CD4-positive, CD25-positive, alpha-beta regulatory T cell (primary cell): ENCODE measurements at regions not wholly inside any gene's neighbourhood (a gene's known extent, or its start where the extent isn't known, plus 50 kb on each side); places are given as distances from the start of the nearest gene placed in this dataset.
"Not testable (repeated sequence)": the region's sequence is repeated elsewhere in the genome, so short reads cannot be mapped to it uniquely, and the experiment has no call there.

Experiments used
- ATAC-seq, 2 donors: fragments of 150-1000 bp; cut with Tn5 transposase; one replicate each; pipeline ENCODE4 v1.10.0; 2021; ENCODE audit warnings: low read depth in 2 of 2, moderate number of reproducible peaks in 2 of 2, moderate library complexity in 1 of 2
- DNase-seq, 3 donors: peaks; one replicate each; pipeline versions ENCODE4 v3.0.0 to v3.0.0-alpha.2; 2012 to 2022; ENCODE audit warnings: mixed read lengths in 1 of 3
- H3K27ac ChIP-seq: one replicate; pipeline ENCODE4 v1.7.0; 2013; ENCODE audit warnings: mild to moderate bottlenecking, low read length; ENCODE audit not compliant: insufficient read depth, poor library complexity, severe bottlenecking
- H3K27me3 ChIP-seq: one replicate; pipeline ENCODE4 v1.7.0; 2013; ENCODE audit warnings: low read length; ENCODE audit not compliant: control insufficient read depth, insufficient read depth
- H3K36me3 ChIP-seq: one replicate; pipeline ENCODE4 v1.7.0; 2013; ENCODE audit warnings: mild to moderate bottlenecking, low read length, moderate library complexity; ENCODE audit not compliant: control insufficient read depth, insufficient read depth
- H3K4me1 ChIP-seq: 2 replicates; pipeline ENCODE4 v1.7.0; 2013; ENCODE audit warnings: mild to moderate bottlenecking, low read length; ENCODE audit not compliant: insufficient read depth, control insufficient read depth, poor library complexity, severe bottlenecking
- H3K4me3 ChIP-seq: one replicate; pipeline ENCODE4 v1.7.0; 2013; ENCODE audit warnings: low read depth, mild to moderate bottlenecking, low read length, moderate library complexity
- H3K9me3 ChIP-seq, 2 experiments: 1 replicate in 1 of 2; 2 replicates in 1 of 2; pipeline ENCODE4 v1.7.0; 2013; ENCODE audit warnings: low read length in 2 of 2, mild to moderate bottlenecking in 1 of 2, moderate library complexity in 1 of 2; ENCODE audit not compliant: control insufficient read depth in 2 of 2
- H3K27ac Mint-ChIP-seq, 3 donors: one replicate each; pipeline ENCODE4 v1.8.0; 2020 to 2022; ENCODE audit warnings: mild to moderate bottlenecking in 3 of 3, mixed read lengths in 3 of 3, moderate library complexity in 2 of 3
- H3K27me3 Mint-ChIP-seq: one replicate; pipeline ENCODE4 v1.8.0; 2022; ENCODE audit warnings: mild to moderate bottlenecking, mixed read lengths
- H3K36me3 Mint-ChIP-seq: one replicate; pipeline ENCODE4 v1.8.0; 2020; ENCODE audit warnings: mixed read lengths
- H3K4me1 Mint-ChIP-seq, 4 donors: one replicate each; pipeline ENCODE4 v1.8.0; 2020 to 2022; ENCODE audit warnings: mixed read lengths in 4 of 4, mild to moderate bottlenecking in 1 of 4
- H3K4me3 Mint-ChIP-seq, 4 donors: one replicate each; pipeline ENCODE4 v1.8.0; 2020 to 2022; ENCODE audit warnings: mild to moderate bottlenecking in 4 of 4, mixed read lengths in 4 of 4, moderate library complexity in 3 of 4
- H3K9me3 Mint-ChIP-seq, 7 donors: one replicate each; pipeline ENCODE4 v1.8.0; 2020 to 2022; ENCODE audit warnings: mixed read lengths in 7 of 7, mild to moderate bottlenecking in 3 of 7, moderate library complexity in 2 of 7

- not testable (repeated sequence) for ATAC-seq
These were observed 281.2 kb upstream of the FAM240B start for GRCh38 chr9:39001085-39001593.

DNA sequence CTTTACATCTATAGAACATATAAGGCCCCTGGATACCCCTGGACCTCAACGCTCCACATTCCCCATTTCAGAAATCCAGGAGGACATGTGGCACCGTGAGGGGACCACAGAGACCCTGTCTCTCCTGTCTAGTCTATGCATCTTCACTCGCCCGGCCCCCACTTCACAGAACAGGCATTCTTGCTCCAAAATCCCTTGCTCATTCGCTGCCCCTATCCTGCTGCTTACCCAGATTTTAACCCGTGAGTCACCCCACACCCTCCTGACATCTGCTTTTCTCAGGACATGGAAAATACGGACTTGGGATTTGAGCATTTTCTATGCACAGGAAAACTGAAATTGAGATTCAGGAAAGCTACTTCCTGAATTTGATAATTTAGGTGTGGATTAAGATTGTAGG, 279.3 kb upstream of the FAM240B start:
- H3K4me3 ChIP-seq, DNase-seq, H3K27ac Mint-ChIP-seq, H3K36me3 ChIP-seq, H3K27me3 Mint-ChIP-seq, H3K4me3 Mint-ChIP-seq, H3K4me1 ChIP-seq, H3K9me3 Mint-ChIP-seq, H3K36me3 Mint-ChIP-seq, H3K4me1 Mint-ChIP-seq, H3K27ac ChIP-seq, H3K27me3 ChIP-seq, ATAC-seq, H3K9me3 ChIP-seq: not testable (repeated sequence)

More at GRCh38 chr9:39001085-39001593, 281.2 kb upstream of the FAM240B start:
- not testable (repeated sequence) for H3K27me3 ChIP-seq, H3K27ac ChIP-seq, H3K36me3 Mint-ChIP-seq, DNase-seq, H3K27me3 Mint-ChIP-seq, H3K4me1 Mint-ChIP-seq, H3K4me3 ChIP-seq, H3K36me3 ChIP-seq, H3K27ac Mint-ChIP-seq, H3K9me3 Mint-ChIP-seq, H3K9me3 ChIP-seq, H3K4me3 Mint-ChIP-seq, H3K4me1 ChIP-seq

- not testable (repeated sequence) for H3K4me3 ChIP-seq, DNase-seq, ATAC-seq, H3K27ac ChIP-seq, H3K27me3 ChIP-seq, H3K4me1 Mint-ChIP-seq, H3K27ac Mint-ChIP-seq, H3K4me1 ChIP-seq, H3K9me3 Mint-ChIP-seq, H3K9me3 ChIP-seq, H3K36me3 ChIP-seq, H3K4me3 Mint-ChIP-seq, H3K36me3 Mint-ChIP-seq, H3K27me3 Mint-ChIP-seq
These were observed 273.8 kb upstream of the FAM240B start for GRCh38 chr9:38993690-38994089.

GRCh38 chr9:38993156-38993555, 273.2 kb upstream of the FAM240B start:
- H3K4me1 ChIP-seq, H3K27me3 ChIP-seq, H3K9me3 ChIP-seq, H3K27me3 Mint-ChIP-seq, ATAC-seq, H3K36me3 Mint-ChIP-seq, H3K27ac ChIP-seq, H3K9me3 Mint-ChIP-seq, H3K4me3 ChIP-seq, H3K27ac Mint-ChIP-seq, H3K4me3 Mint-ChIP-seq, DNase-seq, H3K4me1 Mint-ChIP-seq, H3K36me3 ChIP-seq: not testable (repeated sequence)

DNA sequence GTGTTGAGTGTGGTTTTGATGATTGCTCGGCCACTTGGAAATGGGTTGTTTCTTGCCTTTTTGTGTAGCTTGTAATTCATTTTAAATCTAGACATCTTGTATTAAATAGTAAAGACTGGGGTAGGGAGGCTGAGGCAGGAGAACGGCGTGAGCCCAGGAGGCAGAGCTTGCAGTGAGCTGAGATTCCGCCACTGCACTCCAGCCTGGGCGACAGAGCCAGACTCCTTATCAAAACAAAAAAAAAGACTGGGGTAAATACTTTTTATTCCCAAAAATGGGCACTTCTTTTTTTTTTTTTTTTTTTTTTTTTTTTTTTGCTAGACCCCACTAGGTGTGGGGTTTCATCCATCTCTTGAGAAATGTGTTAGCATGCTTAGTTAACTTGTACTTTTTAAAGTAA, 258.8 kb upstream of the FAM240B start:
- H3K9me3 Mint-ChIP-seq, H3K9me3 ChIP-seq, H3K27me3 ChIP-seq, H3K4me1 ChIP-seq, H3K27me3 Mint-ChIP-seq, H3K4me3 Mint-ChIP-seq, H3K4me1 Mint-ChIP-seq, H3K36me3 ChIP-seq, H3K27ac ChIP-seq, H3K27ac Mint-ChIP-seq, DNase-seq, H3K4me3 ChIP-seq, ATAC-seq, H3K36me3 Mint-ChIP-seq: not testable (repeated sequence)

DNA sequence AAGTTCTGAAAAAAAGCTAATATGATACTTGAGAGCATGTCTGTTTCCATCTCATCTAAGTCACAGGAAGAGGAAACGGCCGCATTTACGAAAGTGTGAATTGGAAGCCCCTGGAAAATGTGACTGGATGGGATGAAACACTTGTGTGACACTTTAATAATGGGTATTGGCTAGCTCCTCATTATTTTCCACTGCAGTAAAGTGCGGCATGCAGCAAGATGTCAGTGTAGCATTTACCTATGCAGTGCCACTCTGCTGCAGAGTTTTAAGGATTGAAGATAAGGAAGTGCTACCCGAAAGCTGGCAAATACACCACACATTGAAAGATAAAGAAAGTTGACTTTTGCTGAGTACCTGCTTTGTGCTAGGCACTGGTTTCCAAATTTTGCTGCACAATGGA, 249.5 kb upstream of the FAM240B start:
- not testable (repeated sequence) for H3K4me3 ChIP-seq, H3K36me3 Mint-ChIP-seq, H3K27me3 Mint-ChIP-seq, H3K36me3 ChIP-seq, H3K27ac Mint-ChIP-seq, H3K27ac ChIP-seq, DNase-seq, H3K9me3 ChIP-seq, H3K4me1 ChIP-seq, ATAC-seq, H3K4me3 Mint-ChIP-seq, H3K27me3 ChIP-seq, H3K4me1 Mint-ChIP-seq, H3K9me3 Mint-ChIP-seq

DNA sequence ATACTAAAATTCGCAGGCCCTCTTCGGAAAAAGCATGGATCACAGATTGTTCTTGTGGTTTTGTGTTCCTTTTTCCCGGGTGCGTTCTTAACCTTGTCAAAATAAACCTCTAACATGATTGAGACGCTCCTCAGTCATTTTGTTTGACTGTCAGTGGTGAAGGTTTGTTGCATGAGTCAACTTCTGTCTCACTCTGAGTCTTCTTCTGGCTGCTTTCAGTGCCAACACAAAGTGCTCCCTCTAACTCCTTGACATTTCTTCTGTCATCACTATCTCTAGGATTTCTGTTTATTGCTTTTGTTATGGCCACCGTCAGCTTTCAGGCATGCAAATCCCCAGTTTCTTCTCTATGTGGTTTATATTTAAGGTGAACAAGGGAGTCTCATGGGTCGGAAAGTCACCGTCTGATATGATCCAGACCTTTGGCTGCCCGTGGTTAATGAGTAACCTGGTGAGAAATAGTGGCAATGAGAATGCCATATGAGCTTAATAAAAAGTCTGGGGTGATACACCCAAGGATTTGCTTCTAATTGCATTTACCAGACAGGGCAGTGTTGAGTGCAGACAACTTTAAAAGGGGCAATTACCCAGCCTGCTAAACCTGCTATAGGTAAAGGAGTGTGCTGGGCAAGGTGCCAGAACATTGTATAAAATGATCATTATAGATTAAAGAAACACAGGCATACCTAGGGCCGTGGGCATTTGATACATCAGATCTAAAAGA, 248.9 kb upstream of the FAM240B start:
- H3K4me1 Mint-ChIP-seq, H3K4me1 ChIP-seq, DNase-seq, H3K27ac Mint-ChIP-seq, H3K36me3 ChIP-seq, H3K27ac ChIP-seq, H3K4me3 Mint-ChIP-seq, ATAC-seq, H3K4me3 ChIP-seq, H3K27me3 ChIP-seq, H3K27me3 Mint-ChIP-seq, H3K36me3 Mint-ChIP-seq, H3K9me3 ChIP-seq, H3K9me3 Mint-ChIP-seq: not testable (repeated sequence)

DNA sequence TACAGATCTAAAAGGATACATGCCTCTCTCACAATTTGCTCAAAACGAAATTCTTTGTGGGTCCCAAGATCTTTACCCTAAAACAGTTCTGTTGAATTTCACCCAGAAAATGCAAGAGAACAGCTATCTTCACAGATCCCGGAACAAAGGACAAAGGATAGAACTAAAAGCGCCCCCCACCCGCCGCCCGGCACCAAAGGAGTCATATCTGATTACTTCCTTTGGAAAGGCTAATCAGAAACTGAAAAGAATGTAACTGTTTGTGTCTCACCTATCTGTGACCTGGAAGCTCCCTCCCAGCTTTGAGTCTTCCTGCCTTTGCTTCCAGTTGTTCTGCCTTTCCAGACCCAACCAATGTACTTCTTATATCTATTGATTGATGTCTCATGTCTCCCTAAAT, 247.9 kb upstream of the FAM240B start:
- H3K36me3 ChIP-seq, H3K4me1 ChIP-seq, H3K4me3 ChIP-seq, H3K36me3 Mint-ChIP-seq, H3K27ac Mint-ChIP-seq, H3K27ac ChIP-seq, H3K4me1 Mint-ChIP-seq, ATAC-seq, H3K9me3 Mint-ChIP-seq, H3K27me3 Mint-ChIP-seq, DNase-seq, H3K27me3 ChIP-seq, H3K4me3 Mint-ChIP-seq, H3K9me3 ChIP-seq: not testable (repeated sequence)
